22Rv1 (cell line): ENCODE measurements at regions not wholly inside any gene's neighbourhood (a gene's known extent, or its start where the extent isn't known, plus 50 kb on each side); places are given as distances from the start of the nearest gene placed in this dataset.

Experiments
- H3K27ac ChIP-seq: fragments of 450-650 bp; 2 replicates; pipeline ENCODE4 v1.5.1; 2017
- ZFX ChIP-seq: fragments of 450-650 bp; IDR thresholded peaks from 2 replicates; pipeline ENCODE4 v1.6.1; 2017; ENCODE audit warnings: antibody characterized with exemption, borderline replicate concordance
- TF ChIP-seq, protein P1 (sequence below): fragments of 450-650 bp; IDR thresholded peaks from 2 replicates; pipeline ENCODE4 v1.5.1; 2017; ENCODE audit warnings: mild to moderate bottlenecking

DNA sequence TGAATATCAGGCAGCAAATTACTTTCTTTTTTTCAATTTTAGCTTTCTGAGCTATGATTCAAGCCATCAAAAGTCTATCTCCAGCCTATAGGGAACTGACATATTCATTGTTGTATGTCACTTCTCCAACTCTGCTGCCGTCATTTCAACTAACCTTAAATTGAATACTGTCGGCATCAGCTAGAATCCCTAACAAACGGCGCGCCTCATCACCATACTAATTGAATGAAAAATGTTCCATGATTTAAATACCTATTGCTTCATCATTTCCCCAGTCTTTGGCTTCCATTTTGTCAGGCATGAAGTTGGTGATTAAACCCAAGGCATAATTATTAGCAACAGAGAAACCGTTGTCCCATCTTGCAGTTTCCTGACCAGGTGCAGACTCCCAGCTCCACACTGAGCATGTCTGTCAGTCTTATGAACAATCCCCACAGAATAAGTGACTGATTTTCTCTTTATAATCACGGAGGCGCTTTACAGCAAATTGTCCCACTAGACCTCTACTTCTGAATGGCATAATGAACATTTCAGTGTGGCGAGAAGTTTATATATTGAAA lies 83.5 kb upstream of the NPY start:
- no peak overlapping the region for H3K27ac ChIP-seq
- TF ChIP-seq, protein P1, sequence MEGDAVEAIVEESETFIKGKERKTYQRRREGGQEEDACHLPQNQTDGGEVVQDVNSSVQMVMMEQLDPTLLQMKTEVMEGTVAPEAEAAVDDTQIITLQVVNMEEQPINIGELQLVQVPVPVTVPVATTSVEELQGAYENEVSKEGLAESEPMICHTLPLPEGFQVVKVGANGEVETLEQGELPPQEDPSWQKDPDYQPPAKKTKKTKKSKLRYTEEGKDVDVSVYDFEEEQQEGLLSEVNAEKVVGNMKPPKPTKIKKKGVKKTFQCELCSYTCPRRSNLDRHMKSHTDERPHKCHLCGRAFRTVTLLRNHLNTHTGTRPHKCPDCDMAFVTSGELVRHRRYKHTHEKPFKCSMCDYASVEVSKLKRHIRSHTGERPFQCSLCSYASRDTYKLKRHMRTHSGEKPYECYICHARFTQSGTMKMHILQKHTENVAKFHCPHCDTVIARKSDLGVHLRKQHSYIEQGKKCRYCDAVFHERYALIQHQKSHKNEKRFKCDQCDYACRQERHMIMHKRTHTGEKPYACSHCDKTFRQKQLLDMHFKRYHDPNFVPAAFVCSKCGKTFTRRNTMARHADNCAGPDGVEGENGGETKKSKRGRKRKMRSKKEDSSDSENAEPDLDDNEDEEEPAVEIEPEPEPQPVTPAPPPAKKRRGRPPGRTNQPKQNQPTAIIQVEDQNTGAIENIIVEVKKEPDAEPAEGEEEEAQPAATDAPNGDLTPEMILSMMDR: no peak
- TF ChIP-seq ZFX: no peak

DNA sequence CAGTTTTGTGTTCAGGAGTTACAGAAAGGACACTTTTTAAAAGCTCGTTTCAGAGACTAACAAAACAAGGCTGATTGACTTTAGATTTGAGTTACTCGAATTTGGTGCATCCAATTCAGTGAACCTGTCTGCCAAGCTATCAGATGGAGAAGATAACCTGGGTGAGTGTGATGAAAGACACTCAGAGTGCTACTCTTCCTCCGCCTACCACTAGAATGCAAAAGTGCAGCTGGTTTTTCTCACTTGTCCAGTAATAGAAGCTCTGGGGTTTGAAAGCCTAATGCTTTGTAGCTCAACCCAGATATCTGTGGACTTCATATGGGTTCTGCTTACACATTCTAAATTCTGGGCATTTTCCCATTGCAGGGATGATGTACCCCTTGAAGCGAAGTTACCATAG lies 82.8 kb upstream of the NPY start:
- no peak overlapping the region for H3K27ac ChIP-seq
- TF ChIP-seq, protein P1: no peak

DNA sequence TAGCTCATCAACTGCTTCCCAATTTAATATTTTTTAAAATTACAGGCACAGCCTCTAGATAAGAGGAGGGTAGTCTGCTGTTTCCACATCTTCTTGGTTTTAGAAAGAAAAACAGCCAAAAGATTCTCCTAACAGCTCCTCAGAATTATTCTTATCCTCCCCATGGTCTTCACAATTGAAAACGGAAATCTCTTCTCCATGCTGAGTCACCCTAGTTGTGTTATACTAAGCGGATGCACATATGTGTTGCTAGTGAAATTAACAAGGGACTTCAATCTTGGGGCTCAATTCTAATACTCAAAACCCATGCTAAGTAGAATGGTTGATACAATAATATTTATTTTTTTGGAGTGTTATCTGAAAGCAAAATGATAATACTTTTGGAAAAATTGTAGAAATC lies 71.9 kb upstream of the NPY start:
- H3K27ac ChIP-seq: no peak overlapping the region
- TF ChIP-seq, protein P1: no peak
- TF ChIP-seq ZFX: no peak

DNA sequence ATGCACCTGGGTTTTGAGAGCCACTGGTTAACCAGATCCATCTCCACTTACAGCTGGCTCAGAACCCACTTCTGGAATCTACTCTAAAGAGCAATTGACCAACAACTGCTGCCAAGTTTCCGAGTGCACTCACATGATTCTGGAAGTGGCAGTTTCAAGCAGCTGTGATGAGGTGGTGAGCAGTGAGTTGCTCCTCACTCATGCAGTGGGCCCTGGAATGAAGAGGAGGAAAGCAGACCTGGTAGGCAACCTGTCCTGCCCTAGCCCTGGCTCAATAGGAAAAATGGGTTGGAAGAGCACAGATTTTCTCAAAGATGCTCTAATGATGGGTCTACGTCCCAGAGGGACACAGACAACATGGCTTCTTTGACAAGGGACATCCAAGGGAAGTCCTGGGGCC lies 70.7 kb upstream of the NPY start:
- no peak overlapping the region for H3K27ac ChIP-seq
- TF ChIP-seq, protein P1: no peak
- no peak for TF ChIP-seq ZFX

DNA sequence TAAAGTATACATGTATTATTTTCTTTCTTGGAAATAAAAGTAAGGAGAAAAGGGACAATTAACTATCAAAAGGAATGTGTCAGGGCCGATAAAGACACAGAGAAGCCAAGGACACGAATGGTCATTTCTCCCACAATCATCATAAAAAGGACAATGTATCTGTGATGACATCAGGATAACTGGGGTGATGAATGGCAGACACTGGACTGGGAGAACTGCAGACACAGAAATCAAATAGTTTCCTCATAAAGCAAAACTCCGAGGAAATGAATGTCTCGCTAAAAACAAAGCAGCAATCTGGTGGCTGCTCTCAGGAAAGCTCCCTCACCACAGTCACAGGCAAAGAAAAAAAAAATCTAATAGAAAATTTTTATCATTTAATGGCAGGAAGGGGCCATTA lies 69.3 kb upstream of the NPY start:
- no peak overlapping the region for H3K27ac ChIP-seq
- TF ChIP-seq, protein P1: no peak
- no peak for TF ChIP-seq ZFX

DNA sequence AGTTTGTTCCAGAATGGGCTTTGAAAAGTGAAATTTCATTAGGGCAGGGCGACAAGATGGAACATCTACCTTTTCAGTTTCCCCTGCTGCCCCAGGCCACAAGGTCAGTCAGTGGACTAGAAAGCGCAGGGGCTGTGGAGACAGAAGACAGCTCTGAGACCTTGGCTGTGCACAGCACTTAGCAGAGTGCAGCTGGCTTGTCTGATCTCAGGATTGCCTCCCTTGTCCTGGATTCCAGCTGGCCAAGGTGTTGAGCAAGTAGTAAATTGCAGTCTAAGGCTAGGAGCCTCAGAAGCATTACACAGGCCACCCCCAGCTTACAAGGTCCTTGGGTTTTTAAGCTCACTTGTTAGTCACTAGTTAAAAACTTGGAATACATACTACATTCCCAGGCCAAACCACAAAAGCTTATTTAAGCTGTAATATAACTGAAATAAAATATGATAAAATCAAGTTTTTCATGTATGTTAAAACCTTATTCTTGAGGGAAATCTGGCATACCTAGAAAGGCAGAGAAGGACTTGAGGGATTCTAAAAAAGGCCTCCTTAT lies 67.3 kb upstream of the NPY start:
- TF ChIP-seq, protein P1: no peak
- no peak for TF ChIP-seq ZFX

DNA sequence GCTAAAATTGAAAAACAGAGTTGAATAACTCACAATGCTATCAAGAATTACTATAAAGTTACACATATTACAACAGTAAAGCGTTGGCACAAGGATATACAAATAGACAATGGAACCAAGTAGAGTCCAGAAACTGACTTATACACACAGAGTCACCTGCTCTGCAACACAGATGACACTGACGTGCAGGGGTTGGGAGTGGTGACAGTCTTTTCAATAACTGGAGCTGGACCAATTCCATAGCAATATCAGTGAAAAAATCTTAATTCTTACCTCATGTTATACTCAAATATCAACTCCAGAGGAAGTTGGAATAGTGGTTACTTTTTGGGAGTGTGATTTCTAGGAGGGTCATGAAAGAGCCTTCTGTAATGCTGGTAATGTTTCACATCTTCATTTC lies 62.5 kb upstream of the NPY start:
- TF ChIP-seq, protein P1: no peak
- no peak overlapping the region for H3K27ac ChIP-seq

More for the DNA sequence above, 67.3 kb upstream of the NPY start:
- no peak overlapping the region for H3K27ac ChIP-seq
